EH (cell line): ENCODE measurements at regions not wholly inside any gene's neighbourhood (a gene's known extent, or its start where the extent isn't known, plus 50 kb on each side); places are given as distances from the start of the nearest gene placed in this dataset.
"Not testable (repeated sequence)": the region's sequence is repeated elsewhere in the genome, so short reads cannot be mapped to it uniquely, and the experiment has no call there.

ENCODE experiments used
- DNase-seq: peaks from one replicate; pipeline ENCODE4 v3.0.0-alpha.2; 2015; ENCODE audit warnings: low read depth

DNA sequence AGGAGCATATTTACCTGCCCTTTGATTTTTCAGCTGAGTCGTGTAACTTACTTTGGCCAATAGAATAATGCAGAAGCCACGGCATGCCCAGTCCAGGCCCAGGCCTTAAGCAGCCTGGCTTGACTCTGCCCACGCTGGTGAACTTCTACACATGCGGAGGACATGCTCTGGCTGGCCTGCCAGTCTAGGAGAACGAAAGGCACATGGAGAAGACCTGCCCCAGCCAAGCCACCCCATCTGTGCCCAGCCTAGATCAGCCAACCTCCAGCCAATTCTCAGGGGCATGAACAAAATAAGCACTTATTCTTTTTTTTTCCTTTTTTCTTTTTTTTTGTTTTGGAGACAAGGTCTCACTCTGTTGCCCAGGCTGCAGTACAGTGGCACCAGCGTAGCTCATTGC, 112.7 kb upstream of the NANOS1 start:
- no peak for DNase-seq

DNA sequence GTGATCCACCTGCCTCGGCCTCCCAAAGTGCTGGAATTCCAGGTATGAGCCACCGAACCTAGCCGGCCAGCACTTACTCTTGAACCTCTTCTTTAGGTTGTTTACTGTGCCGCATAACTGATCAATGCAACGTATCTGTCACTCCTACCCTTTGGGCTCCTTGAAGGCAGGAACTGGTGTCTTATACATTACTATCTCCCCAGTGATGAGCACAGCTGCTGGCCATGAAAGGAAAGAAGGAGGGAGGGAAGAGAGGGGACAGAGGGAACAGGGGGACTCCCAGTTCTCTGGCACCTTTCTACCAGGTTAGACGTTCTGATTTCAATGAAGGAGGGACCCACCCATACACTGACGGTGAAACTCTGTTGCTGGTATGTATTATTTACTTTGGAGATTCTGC, 111.8 kb upstream of the NANOS1 start:
- no peak for DNase-seq

DNA sequence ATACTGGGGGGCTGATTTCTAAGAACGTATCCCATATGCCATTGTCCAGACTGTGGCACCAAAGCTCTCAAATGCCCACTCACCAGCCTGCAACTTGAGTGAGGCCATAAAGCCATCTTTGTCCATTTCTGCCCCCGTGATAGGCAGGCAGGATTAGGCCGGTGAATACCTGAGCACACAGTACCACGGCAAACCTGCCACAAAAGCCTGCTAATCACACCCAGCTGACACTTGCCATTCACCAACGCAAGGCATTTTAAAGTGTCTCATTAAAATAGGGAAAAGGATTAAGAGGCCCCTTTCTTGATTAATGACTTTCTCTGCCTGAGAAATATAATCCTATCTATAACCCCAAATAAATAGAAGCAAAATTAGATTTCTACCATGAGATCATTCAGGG, 111.4 kb upstream of the NANOS1 start:
- no peak for DNase-seq

DNA sequence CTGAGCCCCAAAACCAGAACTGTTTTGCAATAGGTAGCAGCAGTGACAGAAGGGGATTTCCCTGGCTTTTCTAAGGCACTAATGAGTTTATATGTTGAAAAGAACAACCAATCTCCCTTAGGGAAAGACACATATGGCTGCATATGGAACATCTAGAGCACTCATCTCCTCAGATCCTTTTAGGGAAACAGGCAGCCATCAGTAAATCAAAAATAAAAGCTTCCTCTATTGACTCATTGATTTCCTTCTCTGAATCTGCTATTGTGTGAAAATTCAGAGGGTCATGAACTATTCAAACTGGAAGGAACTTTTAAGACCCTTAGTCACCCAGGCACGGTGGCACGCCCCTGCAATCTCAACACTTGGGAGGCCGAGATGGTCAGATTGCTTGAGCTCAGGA, 110.9 kb upstream of the NANOS1 start:
- no peak for DNase-seq

DNA sequence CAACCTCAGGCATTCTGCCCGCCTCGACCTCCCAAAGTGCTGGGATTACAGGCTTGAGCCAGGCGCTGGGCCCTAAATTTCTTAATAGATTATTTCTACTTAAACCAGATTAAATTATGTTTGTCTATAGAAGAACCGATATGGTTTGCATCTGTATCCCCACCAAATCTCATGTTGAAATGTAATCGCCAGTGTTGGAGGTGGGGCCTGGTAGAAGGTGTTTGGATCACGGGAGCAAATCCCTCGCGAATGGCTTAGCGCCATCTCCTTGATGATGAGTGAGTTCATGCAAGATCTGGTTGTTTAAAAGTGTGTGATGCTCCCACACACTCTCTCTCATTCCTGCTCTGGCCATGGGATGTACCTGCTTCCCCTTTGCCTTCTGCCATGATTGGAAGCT, 109.3 kb upstream of the NANOS1 start:
- DNase-seq: no peak

DNA sequence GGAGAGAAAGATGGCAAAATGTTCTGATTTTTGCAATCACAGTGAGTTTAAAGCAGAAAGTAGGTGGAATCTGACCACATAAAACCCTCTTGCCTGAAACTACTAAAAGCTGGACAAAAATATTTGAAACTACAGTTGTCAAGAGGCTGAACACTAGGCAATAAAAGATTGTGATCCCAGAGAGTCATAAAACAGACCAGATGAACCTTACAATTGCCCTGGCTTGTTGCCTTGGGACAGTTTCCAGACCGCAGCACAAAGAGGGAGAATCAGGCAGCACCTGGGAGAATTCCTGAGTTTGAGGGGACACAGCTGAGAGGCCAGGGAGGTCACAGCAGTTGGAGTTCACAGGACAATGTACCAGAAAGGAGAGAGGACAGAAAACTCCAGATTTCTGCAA, 107.3 kb upstream of the NANOS1 start:
- DNase-seq: peak; percentile 19

DNA sequence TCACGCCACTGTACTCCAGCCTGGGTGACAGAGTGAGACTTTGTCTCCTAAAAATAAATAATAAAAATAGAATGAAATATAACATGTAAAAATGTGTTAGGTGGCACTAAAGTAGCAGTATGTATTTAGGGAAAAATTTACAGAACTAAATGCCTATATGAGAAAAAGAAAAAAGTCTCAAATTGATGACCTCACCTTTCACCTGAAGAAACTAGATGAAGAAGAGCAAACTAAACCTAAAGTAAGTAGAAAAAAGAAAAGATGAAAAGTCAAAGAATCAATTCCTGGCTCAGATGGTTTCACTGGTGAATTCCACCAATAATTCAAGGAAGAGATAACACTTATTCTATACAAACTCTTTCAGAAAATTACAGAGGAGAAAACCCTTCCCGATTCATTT, 106.5 kb upstream of the NANOS1 start:
- DNase-seq: no peak

DNA sequence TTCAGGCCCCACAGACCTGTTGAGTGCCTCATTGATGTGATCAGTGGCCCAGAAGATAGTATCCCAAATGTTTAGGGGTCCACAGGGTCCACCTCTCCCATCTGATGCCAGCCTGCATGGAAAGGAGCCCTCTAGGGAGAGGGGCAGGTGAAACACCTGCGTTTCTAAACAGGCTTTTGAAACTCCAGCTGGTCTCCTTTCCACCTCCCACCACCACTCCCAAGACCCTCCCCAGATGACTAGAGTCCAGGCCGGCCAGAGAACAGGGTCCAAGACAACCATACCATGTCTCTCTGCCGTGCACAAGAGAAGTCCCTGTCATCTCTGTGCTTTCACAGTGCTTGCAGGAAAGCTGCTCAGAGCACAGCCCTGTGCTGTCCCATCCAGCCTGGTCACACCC, 105.0 kb upstream of the NANOS1 start:
- no peak for DNase-seq

DNA sequence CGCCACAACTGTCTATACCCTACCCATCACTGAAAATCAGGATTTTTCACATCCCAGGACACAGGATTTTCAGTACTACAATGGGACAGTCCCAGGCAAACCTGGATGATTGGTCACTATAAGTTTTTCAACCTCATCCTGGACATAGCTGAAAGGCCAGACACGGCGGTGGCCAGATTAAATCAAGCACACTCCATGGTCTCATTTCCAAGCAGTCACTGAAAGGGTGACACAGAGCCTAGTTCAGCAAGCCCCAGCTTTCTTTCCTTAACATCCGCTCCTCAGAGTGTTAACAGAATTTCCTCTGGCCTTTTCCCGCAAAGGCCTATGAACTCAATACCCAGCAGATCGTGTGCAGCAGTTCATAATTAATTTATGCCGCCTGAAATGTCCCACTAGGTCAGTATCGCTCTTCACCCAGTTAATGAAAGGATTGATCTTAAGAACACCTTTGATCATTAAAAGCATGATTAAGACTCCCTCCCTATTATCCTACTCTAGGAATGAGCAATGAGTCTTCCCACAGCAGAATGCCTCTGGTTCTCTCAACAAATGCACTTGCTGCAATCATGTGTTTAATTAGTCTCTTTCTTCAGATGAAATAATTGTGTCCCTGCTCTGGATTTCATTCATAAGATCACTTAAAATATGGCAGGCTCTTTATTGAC, 104.0 kb upstream of the NANOS1 start:
- DNase-seq: no peak

DNA sequence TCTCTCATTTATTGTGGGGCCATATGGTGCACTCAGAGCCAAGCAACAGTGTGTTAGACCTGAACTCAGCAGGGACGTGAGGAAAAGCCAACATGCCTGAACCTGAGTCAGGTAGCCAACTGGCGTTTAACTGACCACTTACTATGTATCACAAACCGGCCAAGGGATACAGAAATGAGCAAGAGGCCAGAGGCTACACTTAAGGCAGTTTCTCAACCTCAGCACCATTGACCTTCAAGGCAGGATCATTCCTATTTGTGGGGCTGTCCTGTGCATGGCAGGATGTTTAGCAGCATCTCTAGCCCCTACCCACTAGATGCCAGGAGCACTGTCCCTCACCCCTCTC, 103.5 kb upstream of the NANOS1 start:
- DNase-seq: no peak

DNA sequence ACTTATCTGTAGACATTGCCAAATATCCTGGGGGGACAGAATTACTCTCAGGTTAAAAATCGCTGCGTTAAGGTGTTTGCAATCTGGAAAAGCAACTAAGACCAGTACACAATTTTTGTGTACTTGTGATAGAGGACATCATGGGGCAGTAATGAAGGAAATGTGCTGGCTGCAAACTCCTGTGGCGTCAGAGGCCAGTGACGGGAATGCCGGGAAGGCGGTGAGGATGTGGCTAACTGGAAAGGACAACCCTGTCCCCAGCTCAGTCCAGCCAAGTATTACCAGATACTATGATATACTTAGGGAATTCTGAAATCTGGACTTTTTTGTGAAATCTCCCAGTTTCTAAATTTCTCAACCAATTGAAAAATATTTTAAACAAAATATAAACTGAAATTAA, 103.1 kb upstream of the NANOS1 start:
- DNase-seq: no peak

DNA sequence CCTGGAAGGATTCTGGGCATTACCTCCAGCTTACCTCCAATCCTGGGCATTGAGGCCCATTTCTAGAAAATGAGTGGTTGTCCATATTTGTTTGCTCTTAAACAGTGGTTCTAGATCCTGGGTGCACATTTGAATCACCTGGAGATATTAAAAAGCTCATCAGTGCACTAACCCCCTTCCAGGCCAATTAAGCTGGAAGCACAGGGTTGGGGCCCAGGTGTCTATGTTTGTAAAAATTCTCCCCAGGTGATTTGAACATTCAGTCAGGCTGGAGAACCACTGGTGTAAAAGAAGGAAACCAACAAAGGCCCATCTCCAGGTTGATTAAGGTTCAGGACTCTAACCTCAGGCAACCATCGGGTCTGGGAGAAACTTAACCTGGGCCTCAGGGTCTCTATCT, 102.6 kb upstream of the NANOS1 start:
- DNase-seq: no peak

DNA sequence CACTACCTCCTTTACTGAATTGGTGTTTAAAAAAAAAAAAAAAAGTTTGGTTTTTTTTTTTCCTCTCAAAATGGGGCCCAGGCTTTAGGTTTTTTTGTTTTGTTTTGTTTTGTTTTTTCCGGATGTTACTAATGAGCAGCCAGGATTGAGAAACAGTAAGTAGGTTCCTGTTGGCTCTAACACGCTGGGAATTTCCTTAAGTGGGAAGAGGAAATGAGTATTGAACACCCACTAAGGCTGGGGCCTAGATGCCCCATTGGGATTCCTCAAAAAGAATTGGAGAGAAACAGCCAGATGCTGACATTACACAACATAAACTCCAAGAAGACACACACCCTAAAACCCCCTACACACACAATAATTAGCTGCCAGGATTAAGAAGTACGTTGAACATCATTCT, 102.2 kb upstream of the NANOS1 start:
- no peak for DNase-seq

DNA sequence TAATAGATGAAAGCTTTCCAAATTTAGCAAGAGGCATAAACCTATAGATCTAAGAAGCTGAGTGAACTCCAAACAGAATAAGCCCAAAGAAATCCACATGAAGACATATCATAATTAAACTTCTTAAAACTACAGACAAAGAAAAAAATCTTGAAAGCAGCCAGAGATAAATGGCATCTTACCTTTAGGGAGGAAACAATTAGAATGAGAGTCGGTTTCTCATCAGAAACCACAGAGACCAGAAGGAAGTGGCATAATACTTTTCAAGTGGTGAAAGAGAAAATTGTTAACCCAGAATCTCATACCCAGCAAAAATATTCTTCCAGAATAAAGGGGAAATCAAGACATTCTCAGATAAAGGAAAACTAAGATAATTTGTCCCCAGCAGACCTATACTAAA, 98.9 kb upstream of the NANOS1 start:
- DNase-seq: no peak

DNA sequence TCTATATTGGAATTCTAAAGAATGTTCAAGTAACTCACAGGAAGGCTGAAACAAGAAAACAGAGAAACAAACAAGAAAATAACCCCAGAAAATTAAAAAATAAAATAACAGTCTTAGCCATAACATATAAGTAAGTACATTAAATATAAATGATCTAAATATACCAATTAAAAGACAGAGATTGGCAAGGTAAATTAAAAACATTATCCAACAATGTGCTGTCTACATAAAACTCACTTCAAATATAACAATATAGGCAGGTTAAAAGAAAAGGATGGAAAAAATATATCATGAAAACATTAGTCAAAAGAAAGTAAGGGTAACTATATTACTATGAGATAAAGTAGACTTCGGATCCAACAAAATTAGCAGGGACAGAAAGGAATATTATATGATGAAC, 98.1 kb upstream of the NANOS1 start:
- DNase-seq: no peak

DNA sequence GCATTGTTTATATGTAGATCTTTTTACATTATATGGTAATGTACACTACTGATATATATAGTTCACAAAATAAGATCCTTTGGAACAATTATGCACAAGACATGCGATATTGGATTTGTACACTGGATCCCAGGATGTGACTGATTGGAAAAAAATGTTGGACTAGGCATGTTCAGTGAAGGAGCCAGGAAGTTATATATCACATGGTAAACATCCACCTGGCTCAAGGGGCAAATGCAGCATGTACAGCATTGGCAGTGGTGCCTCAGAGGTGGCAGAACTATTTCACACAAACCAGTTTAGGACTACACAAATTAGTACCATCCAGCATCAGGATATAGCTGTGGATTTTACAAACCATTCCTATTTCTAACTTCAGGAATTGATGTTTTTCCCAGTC, 97.4 kb upstream of the NANOS1 start:
- not testable (repeated sequence) for DNase-seq

DNA sequence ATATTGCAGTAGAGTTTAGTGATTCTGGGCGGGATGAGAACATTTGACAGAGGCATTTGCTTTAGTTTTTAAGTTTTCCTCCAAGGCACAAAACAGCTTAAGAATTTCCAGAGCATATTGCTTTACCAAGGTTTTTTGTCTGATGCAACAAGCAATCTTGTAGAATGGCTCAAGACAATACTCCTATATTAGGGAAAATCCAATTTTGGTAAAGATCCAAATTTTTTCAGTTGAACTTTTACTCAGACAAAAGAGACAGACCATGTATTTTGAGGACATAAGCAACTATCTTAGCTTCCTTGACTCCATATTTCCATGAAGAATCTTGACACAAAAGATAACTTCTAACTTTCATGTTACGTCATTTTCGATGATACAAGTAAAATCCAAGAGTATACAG, 92.3 kb upstream of the NANOS1 start:
- no peak for DNase-seq

DNA sequence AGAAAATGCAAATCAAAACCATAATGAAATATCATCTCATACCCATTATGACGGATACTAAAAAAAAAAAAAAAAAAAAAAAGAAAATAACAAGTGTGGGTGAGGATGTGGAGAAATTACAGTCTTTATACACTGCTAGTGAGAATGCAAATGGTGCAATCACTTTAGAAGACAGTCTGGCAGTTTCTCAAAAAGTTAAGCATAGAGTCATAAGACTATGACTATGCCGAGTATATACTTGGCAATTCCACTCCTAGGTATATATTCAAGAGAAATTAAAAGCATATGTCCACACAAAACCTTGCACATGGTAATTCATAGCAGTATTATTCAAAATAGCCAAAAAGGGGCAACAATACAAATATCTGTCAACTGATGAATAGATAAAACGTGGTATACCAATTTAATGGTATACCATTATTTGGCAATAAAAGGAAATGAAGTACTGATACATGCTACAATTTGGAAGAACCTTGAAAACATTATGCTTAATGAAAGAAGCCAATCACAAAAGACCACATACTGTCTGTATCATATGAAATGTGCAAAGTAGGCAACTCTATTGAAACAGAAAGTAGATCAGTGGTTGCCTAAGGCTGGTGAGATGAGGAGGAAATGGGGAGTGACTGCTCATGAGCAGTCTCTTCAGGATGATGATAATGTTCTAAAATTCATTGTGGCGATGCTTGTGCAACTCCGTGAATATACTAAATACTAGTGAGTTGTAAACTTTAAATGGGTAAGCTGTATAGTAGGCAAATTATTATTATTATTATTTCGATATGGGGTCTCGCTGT, 90.1 kb upstream of the NANOS1 start:
- DNase-seq: peak; percentile 9

DNA sequence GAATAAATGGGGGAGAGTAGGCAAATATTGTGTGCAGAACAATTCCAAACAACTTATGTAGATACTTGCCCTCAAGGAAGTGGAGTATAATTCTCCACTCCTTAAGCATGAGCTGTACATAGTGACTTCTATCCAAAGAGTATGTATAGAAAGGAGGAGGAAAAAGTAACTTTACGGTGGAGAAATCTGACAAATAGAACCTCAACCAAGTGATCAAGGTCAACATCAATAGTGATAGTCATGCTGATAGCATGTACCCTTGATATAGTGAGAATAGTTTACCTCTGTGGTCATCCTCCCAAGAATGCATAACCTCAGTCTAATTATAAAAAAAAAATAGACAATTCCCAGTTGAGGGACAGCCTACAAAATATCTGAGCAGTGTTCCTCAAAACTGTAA, 89.1 kb upstream of the NANOS1 start:
- DNase-seq: peak; percentile 15

DNA sequence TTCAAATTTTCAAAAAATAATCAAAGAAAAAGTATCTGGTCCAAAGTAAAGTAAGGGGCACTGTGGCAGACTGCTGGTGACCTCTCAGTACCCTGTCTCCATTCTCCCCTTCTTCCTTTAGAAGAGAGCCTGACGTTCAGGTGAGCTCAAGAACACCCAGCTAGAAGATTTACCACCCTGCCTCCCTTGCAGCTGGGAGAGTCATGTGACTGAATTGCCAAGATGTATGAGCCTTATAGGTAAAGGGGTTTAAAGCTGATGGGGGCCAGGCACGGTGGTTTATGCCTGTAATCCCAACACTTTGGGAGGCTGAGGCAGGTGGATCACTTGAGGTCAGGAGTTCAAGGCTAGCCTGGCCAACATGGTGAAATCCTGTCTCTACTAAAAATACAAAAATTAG, 86.3 kb upstream of the NANOS1 start:
- DNase-seq: no peak

DNA sequence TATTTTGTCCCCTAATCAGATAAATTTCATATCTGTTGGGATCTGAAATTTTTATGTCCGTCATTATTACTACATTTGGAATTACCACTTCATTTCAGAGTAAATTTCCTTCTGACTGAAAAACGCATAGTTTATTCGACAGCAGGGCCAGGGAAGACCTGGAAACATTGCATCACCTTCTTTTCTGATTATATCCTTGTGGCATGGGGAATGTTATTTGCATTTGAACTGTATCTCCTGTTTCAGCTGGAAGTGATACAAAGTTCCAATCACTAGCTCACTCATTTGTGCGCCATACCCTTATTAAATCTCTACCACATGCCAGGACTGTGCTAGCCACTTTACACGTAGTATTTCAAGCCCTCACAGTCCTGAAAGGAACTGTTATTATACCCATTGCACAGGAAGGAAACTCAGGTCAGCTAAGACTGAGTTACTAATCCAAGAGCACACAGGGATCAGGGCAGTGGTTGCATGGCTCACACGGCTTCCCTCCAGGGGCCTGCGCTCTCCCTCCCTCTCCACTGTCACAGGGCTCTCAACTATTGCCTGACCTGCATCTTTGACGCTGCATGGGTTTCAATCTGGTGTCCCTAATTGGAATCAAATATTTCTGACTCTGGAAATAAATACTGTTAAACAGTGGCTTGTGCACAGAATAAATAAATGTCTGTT, 84.4 kb upstream of the NANOS1 start:
- no peak for DNase-seq

DNA sequence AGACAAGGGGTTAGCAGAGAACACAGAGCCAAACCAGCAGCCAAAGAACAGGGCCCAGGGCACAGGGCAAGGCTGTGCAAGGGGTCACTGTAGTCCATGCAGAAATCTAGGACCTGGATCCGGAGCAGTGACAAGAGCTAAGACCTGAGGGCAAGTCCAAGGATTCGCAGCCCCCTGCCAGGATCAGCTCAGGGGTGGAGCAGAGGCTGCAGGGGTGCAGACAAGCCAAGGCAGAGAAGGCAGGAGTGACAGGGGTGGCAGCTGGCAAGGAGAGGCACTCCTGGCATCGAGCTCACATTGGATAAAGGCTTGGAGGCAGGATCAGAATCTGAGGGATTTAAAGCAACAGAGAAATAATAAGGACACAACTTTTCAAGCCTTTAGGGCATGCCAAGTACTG, 80.7 kb upstream of the NANOS1 start:
- DNase-seq: no peak

DNA sequence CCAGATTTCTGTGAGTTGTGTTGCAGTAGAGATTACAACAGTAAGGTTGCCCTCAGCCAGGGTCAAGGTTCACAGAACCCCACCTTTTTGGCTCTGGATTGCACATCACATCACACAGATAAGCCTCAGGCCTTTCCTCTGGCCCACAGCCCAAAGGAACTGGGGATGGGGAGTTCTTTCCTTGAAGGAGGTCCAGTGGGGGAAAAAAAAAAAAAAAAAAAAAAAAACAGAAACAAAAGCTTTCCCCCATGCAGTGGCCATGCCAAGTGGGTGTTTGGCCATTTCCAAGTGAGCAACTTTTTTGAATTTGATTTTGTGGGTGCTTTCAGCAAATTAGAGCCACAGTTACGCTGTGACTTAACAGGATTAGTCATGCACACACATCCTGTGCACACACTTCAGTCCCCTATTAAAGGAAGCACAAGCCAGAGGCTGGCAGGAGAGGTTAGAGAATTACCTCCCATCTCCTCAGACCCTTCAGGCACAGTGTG, 79.3 kb upstream of the NANOS1 start:
- DNase-seq: peak; percentile 45
